DOHH2 (cell line): ENCODE measurements at regions not wholly inside any gene's neighbourhood (a gene's known extent, or its start where the extent isn't known, plus 50 kb on each side); places are given as distances from the start of the nearest gene placed in this dataset.

Experiments used
- H3F3A ChIP-seq: fragments of 200-600 bp; sonication (generic), shearing (Covaris generic); 2 replicates; pipeline ENCODE4 v1.6.0; 2016; ENCODE audit warnings: antibody characterized with exemption, mild to moderate bottlenecking; ENCODE audit not compliant: control insufficient read depth, insufficient read depth
- H3K27ac ChIP-seq: fragments of 200-600 bp; sonication (generic); 2 replicates; pipeline ENCODE4 v1.5.1; 2014; ENCODE audit warnings: low read depth, mild to moderate bottlenecking, low read length, moderate library complexity
- H3K27me3 ChIP-seq: fragments of 200-600 bp; sonication (generic); 2 replicates; pipeline ENCODE4 v1.6.1; 2014; ENCODE audit warnings: mild to moderate bottlenecking, low read length, mixed read lengths; ENCODE audit not compliant: control insufficient read depth
- H3K36me3 ChIP-seq: fragments of 200-600 bp; sonication (generic); 2 replicates; pipeline ENCODE4 v1.6.1; 2014; ENCODE audit warnings: mild to moderate bottlenecking, low read length, moderate library complexity, mixed read lengths; ENCODE audit not compliant: control insufficient read depth
- H3K4me1 ChIP-seq: fragments of 200-600 bp; sonication (generic); 2 replicates; pipeline ENCODE4 v1.6.1; 2014; ENCODE audit warnings: mild to moderate bottlenecking, low read length, mixed read lengths; ENCODE audit not compliant: control insufficient read depth
- H3K4me2 ChIP-seq: fragments of 200-600 bp; sonication (generic); 2 replicates; pipeline ENCODE4 v1.6.0; 2014; ENCODE audit warnings: mild to moderate bottlenecking, low read length, moderate library complexity
- H3K4me3 ChIP-seq: fragments of 200-600 bp; sonication (generic); 2 replicates; pipeline ENCODE4 v1.5.1; 2014; ENCODE audit warnings: mild to moderate bottlenecking, low read length, mixed read lengths
- H3K79me2 ChIP-seq: fragments of 200-600 bp; sonication (generic); 2 replicates; pipeline ENCODE4 v1.6.1; 2014; ENCODE audit warnings: mild to moderate bottlenecking, low read length, mixed read lengths; ENCODE audit not compliant: control insufficient read depth
- H3K9me2 ChIP-seq: fragments of 200-600 bp; sonication (generic); replicated peaks from 2 replicates; pipeline ENCODE4 v1.6.1; 2014; ENCODE audit warnings: mild to moderate bottlenecking, low read length, mixed read lengths; ENCODE audit not compliant: control insufficient read depth
- H3K9me3 ChIP-seq: fragments of 200-600 bp; sonication (generic); 2 replicates; pipeline ENCODE4 v1.6.1; 2014; ENCODE audit warnings: antibody characterized with exemption, low read length, mixed read lengths; ENCODE audit not compliant: control insufficient read depth, insufficient read depth
- H4K20me1 ChIP-seq: fragments of 200-600 bp; sonication (generic); 2 replicates; pipeline ENCODE4 v1.6.0; 2014; ENCODE audit warnings: low read depth, mild to moderate bottlenecking, antibody characterized with exemption, low read length, moderate library complexity; ENCODE audit not compliant: control insufficient read depth, insufficient read depth
- CTCF ChIP-seq: fragments of 200-600 bp; sonication (generic); IDR thresholded peaks from one replicate; pipeline ENCODE4 v1.5.1; 2014; ENCODE audit warnings: antibody characterized with exemption, mild to moderate bottlenecking, low read depth, low read length; ENCODE audit not compliant: poor library complexity, severe bottlenecking
- EZH2phosphoT487 ChIP-seq: fragments of 200-600 bp; sonication (generic); IDR thresholded peaks from 2 replicates; pipeline ENCODE4 v1.6.1; 2017; ENCODE audit warnings: borderline replicate concordance, mild to moderate bottlenecking, antibody characterized with exemption, low read length, moderate library complexity, mixed read lengths

GRCh38 chr20:22925613-22925983 is 109.5 kb upstream of the SSTR4 start:
- Histone ChIP-seq H3K4me2 (no peak overlapping the region), H3K36me3 (no peaks in the 10 kb centered on the region), H3K79me2 (no peaks in the 10 kb centered on the region), H4K20me1 (no peaks in the 10 kb centered on the region), H3K27me3 (no peaks in the 10 kb centered on the region), H3K4me3 (no peak overlapping the region), H3K9me2 (no peaks in the 10 kb centered on the region), H3F3A (no peaks in the 10 kb centered on the region), H3K9me3 (no peaks in the 10 kb centered on the region), H3K27ac (no peak overlapping the region), H3K4me1 (no peaks in the 10 kb centered on the region)
- no peak for TF ChIP-seq CTCF
- TF ChIP-seq EZH2phosphoT487: no peak

GRCh38 chr20:22927537-22927936 is 107.6 kb upstream of the SSTR4 start:
- no peaks in the 10 kb centered on the region for H4K20me1 ChIP-seq
- no peaks in the 10 kb centered on the region for H3K9me2 ChIP-seq
- no peaks in the 10 kb centered on the region for H3K27me3 ChIP-seq
- H3K9me3 ChIP-seq: no peaks in the 10 kb centered on the region
- H3K79me2 ChIP-seq: no peaks in the 10 kb centered on the region
- H3F3A ChIP-seq: no peaks in the 10 kb centered on the region
- no peaks in the 10 kb centered on the region for H3K4me1 ChIP-seq
- no peak overlapping the region for H3K4me2 ChIP-seq
- H3K36me3 ChIP-seq: no peaks in the 10 kb centered on the region
- TF ChIP-seq CTCF: no peak
- TF ChIP-seq EZH2phosphoT487: no peak
- H3K27ac ChIP-seq: no peak overlapping the region
- H3K4me3 ChIP-seq: no peak overlapping the region

- no peaks in the 10 kb centered on the region for H3K27me3 ChIP-seq
- no peak for TF ChIP-seq CTCF
- TF ChIP-seq EZH2phosphoT487: no peak
- H3K9me2 ChIP-seq: no peaks in the 10 kb centered on the region
- no peaks in the 10 kb centered on the region for H3K36me3 ChIP-seq
- no peaks in the 10 kb centered on the region for H3F3A ChIP-seq
- no peak overlapping the region for H3K4me2 ChIP-seq
- no peak overlapping the region for H3K27ac ChIP-seq
- no peak overlapping the region for H3K4me3 ChIP-seq
- no peaks in the 10 kb centered on the region for H4K20me1 ChIP-seq
- H3K4me1 ChIP-seq: no peaks in the 10 kb centered on the region
- no peaks in the 10 kb centered on the region for H3K79me2 ChIP-seq
- H3K9me3 ChIP-seq: no peaks in the 10 kb centered on the region
These were observed 106.4 kb upstream of the SSTR4 start for GRCh38 chr20:22928679-22929078.

- TF ChIP-seq EZH2phosphoT487 (no peak), CTCF (no peak)
- Histone ChIP-seq H4K20me1 (no peaks in the 10 kb centered on the region), H3K27me3 (no peaks in the 10 kb centered on the region), H3K4me1 (no peaks in the 10 kb centered on the region), H3K9me3 (no peaks in the 10 kb centered on the region), H3K79me2 (no peaks in the 10 kb centered on the region), H3K4me3 (no peak overlapping the region), H3F3A (no peaks in the 10 kb centered on the region), H3K36me3 (no peaks in the 10 kb centered on the region), H3K4me2 (no peak overlapping the region), H3K27ac (no peak overlapping the region), H3K9me2 (no peaks in the 10 kb centered on the region)
These were observed 105.5 kb upstream of the SSTR4 start for GRCh38 chr20:22929661-22930060.
